ENCODE measurements at regions not wholly inside any gene's neighbourhood (a gene's known extent, or its start where the extent isn't known, plus 50 kb on each side); places are given as distances from the start of the nearest gene placed in this dataset.

GRCh38 chr9:118183576-118183975, 479.4 kb downstream of the TLR4 start:
- Histone ChIP-seq H3K27ac (no peak overlapping the region), H3K36me3 (replicated peaks) (no peaks in the 10 kb centered on the region), H3K4me3 (ENCODE audit: low read depth, low read length) (no peak overlapping the region), H3K27me3 (replicated peaks) (no peaks in the 10 kb centered on the region)
- in situ Hi-C loops (cut with HindIII; ENCODE audit: low pct_ligation_motif_present, low sequenced_read_pairs): no loop called here
- no peak for DNase-seq
- TF ChIP-seq, protein P1, sequence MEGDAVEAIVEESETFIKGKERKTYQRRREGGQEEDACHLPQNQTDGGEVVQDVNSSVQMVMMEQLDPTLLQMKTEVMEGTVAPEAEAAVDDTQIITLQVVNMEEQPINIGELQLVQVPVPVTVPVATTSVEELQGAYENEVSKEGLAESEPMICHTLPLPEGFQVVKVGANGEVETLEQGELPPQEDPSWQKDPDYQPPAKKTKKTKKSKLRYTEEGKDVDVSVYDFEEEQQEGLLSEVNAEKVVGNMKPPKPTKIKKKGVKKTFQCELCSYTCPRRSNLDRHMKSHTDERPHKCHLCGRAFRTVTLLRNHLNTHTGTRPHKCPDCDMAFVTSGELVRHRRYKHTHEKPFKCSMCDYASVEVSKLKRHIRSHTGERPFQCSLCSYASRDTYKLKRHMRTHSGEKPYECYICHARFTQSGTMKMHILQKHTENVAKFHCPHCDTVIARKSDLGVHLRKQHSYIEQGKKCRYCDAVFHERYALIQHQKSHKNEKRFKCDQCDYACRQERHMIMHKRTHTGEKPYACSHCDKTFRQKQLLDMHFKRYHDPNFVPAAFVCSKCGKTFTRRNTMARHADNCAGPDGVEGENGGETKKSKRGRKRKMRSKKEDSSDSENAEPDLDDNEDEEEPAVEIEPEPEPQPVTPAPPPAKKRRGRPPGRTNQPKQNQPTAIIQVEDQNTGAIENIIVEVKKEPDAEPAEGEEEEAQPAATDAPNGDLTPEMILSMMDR (IDR thresholded peaks at IDR 0.05; ENCODE audit: low read depth, low read length, missing control alignments): no peak

- H3K36me3 ChIP-seq (replicated peaks): no peaks in the 10 kb centered on the region
- TF ChIP-seq, protein P1 (IDR thresholded peaks at IDR 0.05; ENCODE audit: low read depth, low read length, missing control alignments): no peak
- H3K27ac ChIP-seq: no peak overlapping the region
- H3K4me3 ChIP-seq (ENCODE audit: low read depth, low read length): no peak overlapping the region
- in situ Hi-C loops (cut with HindIII; ENCODE audit: low pct_ligation_motif_present, low sequenced_read_pairs): no loop called here
- no peaks in the 10 kb centered on the region for H3K27me3 ChIP-seq (replicated peaks)
- DNase-seq: no peak
Observed at GRCh38 chr9:118187408-118187807, 483.2 kb downstream of the TLR4 start.

GRCh38 chr9:118189615-118190014, 485.4 kb downstream of the TLR4 start:
- no peak for DNase-seq
- in situ Hi-C loops (cut with HindIII; ENCODE audit: low pct_ligation_motif_present, low sequenced_read_pairs): no loop called here
- Histone ChIP-seq H3K4me3 (ENCODE audit: low read depth, low read length) (no peak overlapping the region), H3K27ac (no peak overlapping the region), H3K27me3 (replicated peaks) (no peaks in the 10 kb centered on the region), H3K36me3 (replicated peaks) (no peaks in the 10 kb centered on the region)
- TF ChIP-seq, protein P1 (IDR thresholded peaks at IDR 0.05; ENCODE audit: low read depth, low read length, missing control alignments): no peak

DNA sequence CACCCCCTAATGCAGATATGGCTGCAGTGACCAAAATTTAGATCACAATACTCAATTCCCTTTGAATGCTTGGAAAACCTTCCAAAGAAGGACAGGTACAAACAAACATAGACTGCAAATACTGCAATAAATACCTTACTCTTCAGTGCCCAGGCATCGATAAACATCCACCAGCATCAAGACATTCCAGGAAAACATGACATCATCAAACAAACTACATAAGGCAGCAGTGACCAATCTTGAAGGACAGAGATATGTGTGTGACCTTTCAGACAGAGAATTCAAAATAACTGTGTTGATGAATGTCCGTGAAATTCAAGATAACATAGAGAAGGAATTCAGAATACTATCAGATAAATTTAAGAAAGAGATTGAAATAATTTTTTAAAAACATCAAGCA, 488.6 kb downstream of the TLR4 start:
- H3K36me3 ChIP-seq (replicated peaks): no peaks in the 10 kb centered on the region
- no peak overlapping the region for H3K27ac ChIP-seq
- no peak for DNase-seq
- TF ChIP-seq, protein P1 (IDR thresholded peaks at IDR 0.05; ENCODE audit: low read depth, low read length, missing control alignments): no peak
- in situ Hi-C loops (cut with HindIII; ENCODE audit: low pct_ligation_motif_present, low sequenced_read_pairs): no loop called here
- H3K4me3 ChIP-seq (ENCODE audit: low read depth, low read length): no peak overlapping the region
- no peaks in the 10 kb centered on the region for H3K27me3 ChIP-seq (replicated peaks)

DNA sequence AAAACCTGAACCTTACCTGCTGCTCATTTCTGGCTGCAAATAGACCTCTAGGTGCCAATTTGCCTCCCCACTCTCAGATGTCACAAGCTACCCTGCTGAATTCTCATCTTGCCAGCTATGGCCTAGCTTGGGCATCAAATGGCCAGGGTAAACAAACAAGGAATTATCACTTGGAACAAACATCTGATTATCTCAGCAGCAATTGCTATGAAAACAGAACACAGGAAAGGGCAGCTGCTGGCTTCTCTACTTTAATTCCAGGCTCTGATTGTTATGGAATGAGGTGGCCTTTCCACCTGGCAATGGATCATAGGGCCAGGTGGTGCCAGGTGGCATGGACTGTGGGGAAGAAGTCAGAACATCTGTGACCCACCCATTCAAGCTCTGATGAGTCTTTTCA, 505.1 kb downstream of the TLR4 start:
- in situ Hi-C loops (cut with HindIII; ENCODE audit: low pct_ligation_motif_present, low sequenced_read_pairs): no loop called here
- DNase-seq: no peak
- no peak overlapping the region for H3K4me3 ChIP-seq (ENCODE audit: low read depth, low read length)
- H3K27me3 ChIP-seq (replicated peaks): no peaks in the 10 kb centered on the region
- H3K36me3 ChIP-seq (replicated peaks): no peaks in the 10 kb centered on the region
- TF ChIP-seq, protein P1 (IDR thresholded peaks at IDR 0.05; ENCODE audit: low read depth, low read length, missing control alignments): no peak
- H3K27ac ChIP-seq: no peak overlapping the region

- H3K27ac ChIP-seq: no peak overlapping the region
- H3K4me3 ChIP-seq (ENCODE audit: low read depth, low read length): no peak overlapping the region
- no peaks in the 10 kb centered on the region for H3K36me3 ChIP-seq (replicated peaks)
- no peaks in the 10 kb centered on the region for H3K27me3 ChIP-seq (replicated peaks)
- in situ Hi-C loops (cut with HindIII; ENCODE audit: low pct_ligation_motif_present, low sequenced_read_pairs): no loop called here
- TF ChIP-seq, protein P1 (IDR thresholded peaks at IDR 0.05; ENCODE audit: low read depth, low read length, missing control alignments): no peak
- DNase-seq: no peak
Observed at GRCh38 chr9:118215549-118215948, 511.3 kb downstream of the TLR4 start.
